ENCODE measurements at regions not wholly inside any gene's neighbourhood (a gene's known extent, or its start where the extent isn't known, plus 50 kb on each side); places are given as distances from the start of the nearest gene placed in this dataset.

DNA sequence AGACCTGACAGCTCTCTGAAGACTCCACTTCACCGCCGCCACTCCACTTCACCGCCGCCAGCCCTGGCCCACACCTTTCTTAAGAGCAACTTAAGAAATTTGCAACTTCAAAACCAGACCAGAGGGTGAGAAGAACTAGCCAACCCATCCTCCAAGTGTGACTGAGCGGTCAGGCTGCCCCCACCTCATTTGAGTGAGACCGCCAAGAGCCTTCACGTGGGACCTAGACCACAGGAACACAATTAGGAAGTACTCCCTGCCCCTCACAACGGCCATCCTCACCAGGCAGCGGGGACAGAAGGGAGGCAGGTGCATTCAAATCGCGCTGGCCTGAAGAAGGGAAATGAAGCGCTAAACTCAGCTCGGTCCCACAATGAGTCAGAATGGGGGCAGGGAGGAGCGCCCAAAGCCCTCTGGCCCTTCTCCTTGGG lies 156.8 kb upstream of the BCL6 start:
- no peak for TF ChIP-seq POLR2A (IDR thresholded peaks at IDR 0.05)
- TF ChIP-seq, protein P1, sequence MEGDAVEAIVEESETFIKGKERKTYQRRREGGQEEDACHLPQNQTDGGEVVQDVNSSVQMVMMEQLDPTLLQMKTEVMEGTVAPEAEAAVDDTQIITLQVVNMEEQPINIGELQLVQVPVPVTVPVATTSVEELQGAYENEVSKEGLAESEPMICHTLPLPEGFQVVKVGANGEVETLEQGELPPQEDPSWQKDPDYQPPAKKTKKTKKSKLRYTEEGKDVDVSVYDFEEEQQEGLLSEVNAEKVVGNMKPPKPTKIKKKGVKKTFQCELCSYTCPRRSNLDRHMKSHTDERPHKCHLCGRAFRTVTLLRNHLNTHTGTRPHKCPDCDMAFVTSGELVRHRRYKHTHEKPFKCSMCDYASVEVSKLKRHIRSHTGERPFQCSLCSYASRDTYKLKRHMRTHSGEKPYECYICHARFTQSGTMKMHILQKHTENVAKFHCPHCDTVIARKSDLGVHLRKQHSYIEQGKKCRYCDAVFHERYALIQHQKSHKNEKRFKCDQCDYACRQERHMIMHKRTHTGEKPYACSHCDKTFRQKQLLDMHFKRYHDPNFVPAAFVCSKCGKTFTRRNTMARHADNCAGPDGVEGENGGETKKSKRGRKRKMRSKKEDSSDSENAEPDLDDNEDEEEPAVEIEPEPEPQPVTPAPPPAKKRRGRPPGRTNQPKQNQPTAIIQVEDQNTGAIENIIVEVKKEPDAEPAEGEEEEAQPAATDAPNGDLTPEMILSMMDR (IDR thresholded peaks at IDR 0.05): no peak
- no peak for TF ChIP-seq EP300 (IDR thresholded peaks at IDR 0.05)
